MCF 10A (cell line): ENCODE measurements at regions not wholly inside any gene's neighbourhood (a gene's known extent, or its start where the extent isn't known, plus 50 kb on each side); places are given as distances from the start of the nearest gene placed in this dataset.

Experiments used
- BruUV-seq: library from RNA; stranded (reverse); fragments of 400-500 nt; replicated peaks from 2 replicates; lab custom pipeline; 2021; lab: Mats Ljungman, UMichigan
- CTCF ChIA-PET: fragments of 300-600 bp; sonication (Branson Sonifier 250); formaldehyde crosslinking; extraction: SDS; loops from one replicate; lab custom pipeline; 2021; ENCODE audit warnings: antibody characterized with exemption, inconsistent platforms; lab: Yijun Ruan, JAX
- POLR2A ChIA-PET: fragments of 300-600, 350-650 bp; sonication (Branson Sonifier 250); formaldehyde crosslinking; extraction: SDS; loops from one replicate; lab custom pipeline; 2020; ENCODE audit warnings: antibody characterized with exemption, inconsistent platforms; lab: Yijun Ruan, JAX
- DNase-seq: peaks from one replicate; pipeline ENCODE4 v3.0.0-alpha.2; 2018; ENCODE audit not compliant: unreplicated experiment
- H3K27ac Mint-ChIP-seq: one replicate; pipeline ENCODE4 v1.8.0; 2022; ENCODE audit warnings: mild to moderate bottlenecking, low read depth, mixed read lengths; ENCODE audit not compliant: unreplicated experiment
- H3K27me3 Mint-ChIP-seq: one replicate; pipeline ENCODE4 v1.8.0; 2022; ENCODE audit warnings: mixed read lengths; ENCODE audit not compliant: insufficient read depth, unreplicated experiment
- H3K36me3 Mint-ChIP-seq: one replicate; pipeline ENCODE4 v1.8.0; 2022; ENCODE audit warnings: mild to moderate bottlenecking, moderate library complexity, mixed read lengths; ENCODE audit not compliant: insufficient read depth, unreplicated experiment
- H3K4me1 Mint-ChIP-seq: one replicate; pipeline ENCODE4 v1.8.0; 2022; ENCODE audit warnings: mixed read lengths; ENCODE audit not compliant: insufficient read depth, unreplicated experiment
- H3K4me3 Mint-ChIP-seq: one replicate; pipeline ENCODE4 v1.8.0; 2022; ENCODE audit warnings: mild to moderate bottlenecking, moderate library complexity, mixed read lengths; ENCODE audit not compliant: unreplicated experiment
- H3K9me3 Mint-ChIP-seq: one replicate; pipeline ENCODE4 v1.8.0; 2022; ENCODE audit warnings: mixed read lengths; ENCODE audit not compliant: unreplicated experiment
- intact Hi-C: fragments of 100-400 bp; cut with micrococcal nuclease; formaldehyde crosslinking; loops from 2 replicates; pipeline ENCODE4 v1.14.1; 2022
- TF ChIP-seq, protein P1 (sequence below): fragments of 200-600 bp; IDR thresholded peaks from one replicate; pipeline ENCODE4 v1.8.0; 2022; ENCODE audit warnings: antibody characterized with exemption, mild to moderate bottlenecking; ENCODE audit not compliant: unreplicated experiment

DNA sequence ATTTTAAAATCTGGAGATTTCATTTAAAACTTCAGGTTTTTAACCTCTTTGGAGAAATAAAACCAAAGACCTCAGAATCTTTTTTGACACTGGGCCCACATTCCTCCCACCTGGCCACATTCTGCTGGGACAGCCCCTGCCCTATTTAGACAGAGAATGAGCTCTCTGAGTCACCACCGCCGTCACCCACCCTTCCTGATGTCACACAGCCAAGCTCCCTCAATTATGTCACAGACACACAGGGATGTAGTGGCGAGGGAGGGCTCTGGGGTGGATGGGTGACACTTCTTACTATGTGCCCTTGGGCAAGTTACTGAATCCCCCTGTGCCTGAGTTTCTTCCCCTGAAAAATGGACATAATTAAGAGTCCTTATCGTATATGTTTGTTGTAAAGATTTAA, 162.6 kb downstream of the RAB11FIP2 start:
- CTCF ChIA-PET = no interaction called here
- POLR2A ChIA-PET = no interaction called here
- no peak overlapping the region for H3K4me3 Mint-ChIP-seq

DNA sequence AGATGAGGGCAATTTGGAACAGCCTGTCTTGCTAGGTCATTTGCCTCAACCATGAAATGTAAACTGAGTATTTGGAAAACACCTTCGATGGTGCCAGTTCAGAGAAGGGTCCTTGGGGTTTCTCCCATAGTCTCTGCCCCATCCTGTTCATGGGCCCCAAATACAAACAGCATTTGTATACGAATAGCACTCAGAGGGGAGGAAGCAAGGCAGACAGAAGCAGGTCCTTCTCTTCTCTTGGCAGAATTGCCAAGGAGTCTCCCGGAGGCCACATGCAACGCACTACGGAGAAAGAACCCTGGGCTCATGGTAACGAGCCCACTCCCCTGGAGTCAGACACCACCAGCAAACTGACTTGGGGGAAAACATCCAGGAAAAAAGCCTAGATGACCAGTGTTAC, 162.1 kb downstream of the RAB11FIP2 start:
- intact Hi-C loops = no loop called here
- Mint-ChIP-seq H3K36me3 (no peaks in the 10 kb centered on the region), H3K27ac (no peak overlapping the region), H3K4me3 (no peak overlapping the region), H3K27me3 (no peaks in the 10 kb centered on the region), H3K9me3 (no peaks in the 10 kb centered on the region), H3K4me1 (peaks cover 5% of the 10 kb centered on the region)
- ChIA-PET CTCF (no interaction called here), POLR2A (no interaction called here)
- TF ChIP-seq, protein P1, sequence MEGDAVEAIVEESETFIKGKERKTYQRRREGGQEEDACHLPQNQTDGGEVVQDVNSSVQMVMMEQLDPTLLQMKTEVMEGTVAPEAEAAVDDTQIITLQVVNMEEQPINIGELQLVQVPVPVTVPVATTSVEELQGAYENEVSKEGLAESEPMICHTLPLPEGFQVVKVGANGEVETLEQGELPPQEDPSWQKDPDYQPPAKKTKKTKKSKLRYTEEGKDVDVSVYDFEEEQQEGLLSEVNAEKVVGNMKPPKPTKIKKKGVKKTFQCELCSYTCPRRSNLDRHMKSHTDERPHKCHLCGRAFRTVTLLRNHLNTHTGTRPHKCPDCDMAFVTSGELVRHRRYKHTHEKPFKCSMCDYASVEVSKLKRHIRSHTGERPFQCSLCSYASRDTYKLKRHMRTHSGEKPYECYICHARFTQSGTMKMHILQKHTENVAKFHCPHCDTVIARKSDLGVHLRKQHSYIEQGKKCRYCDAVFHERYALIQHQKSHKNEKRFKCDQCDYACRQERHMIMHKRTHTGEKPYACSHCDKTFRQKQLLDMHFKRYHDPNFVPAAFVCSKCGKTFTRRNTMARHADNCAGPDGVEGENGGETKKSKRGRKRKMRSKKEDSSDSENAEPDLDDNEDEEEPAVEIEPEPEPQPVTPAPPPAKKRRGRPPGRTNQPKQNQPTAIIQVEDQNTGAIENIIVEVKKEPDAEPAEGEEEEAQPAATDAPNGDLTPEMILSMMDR = no peak
- DNase-seq = no peak
- no TSS peak for BruUV-seq

More for the DNA sequence above, 162.6 kb downstream of the RAB11FIP2 start:
- no peak overlapping the region for H3K27ac Mint-ChIP-seq
- H3K36me3 Mint-ChIP-seq = no peaks in the 10 kb centered on the region
- H3K4me1 Mint-ChIP-seq = peaks cover 5% of the 10 kb centered on the region
- no peak for DNase-seq
- intact Hi-C loops = no loop called here
- no peaks in the 10 kb centered on the region for H3K9me3 Mint-ChIP-seq
- H3K27me3 Mint-ChIP-seq = no peaks in the 10 kb centered on the region
- TF ChIP-seq, protein P1 = no peak
- BruUV-seq = no TSS peak

DNA sequence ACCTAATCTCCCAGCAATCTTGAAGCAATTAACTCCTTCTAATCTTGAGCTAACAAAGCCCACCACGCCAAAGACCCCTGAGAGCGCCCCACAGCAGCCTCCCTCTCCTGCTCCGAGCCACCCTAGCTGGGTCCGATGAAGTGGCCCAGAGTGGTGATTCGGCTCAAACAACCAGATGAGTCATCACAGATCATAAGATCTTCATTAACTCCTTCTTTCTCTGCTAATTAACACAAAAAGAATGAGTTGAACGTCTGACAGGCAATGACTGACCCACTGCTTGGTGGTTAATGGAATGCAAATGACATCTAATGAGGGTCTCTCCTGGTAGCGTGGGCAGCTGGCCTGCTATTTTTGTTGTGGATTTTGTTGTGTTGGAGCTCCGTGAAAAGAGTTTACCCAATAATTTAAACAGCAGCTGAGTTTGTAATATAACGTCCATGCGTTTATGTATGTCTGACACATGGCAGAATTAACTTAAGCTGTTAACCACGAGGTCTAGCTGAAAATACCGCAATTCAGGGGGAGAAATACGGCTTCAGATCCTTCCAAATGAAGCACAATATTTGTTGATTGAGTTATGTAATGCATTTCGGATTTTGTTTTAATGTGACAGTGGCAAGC, 161.4 kb downstream of the RAB11FIP2 start:
- Mint-ChIP-seq H3K9me3 (no peaks in the 10 kb centered on the region), H3K27me3 (no peaks in the 10 kb centered on the region), H3K36me3 (no peaks in the 10 kb centered on the region), H3K27ac (no peak overlapping the region), H3K4me1 (peaks cover 5% of the 10 kb centered on the region), H3K4me3 (no peak overlapping the region)
- CTCF ChIA-PET = interaction anchor here (0.7 kb wide), 1 partner anchor 21 kb away, joined by 3 read pairs; no protein-coding TSS in a partner anchor
- DNase-seq = no peak
- BruUV-seq = no TSS peak
- POLR2A ChIA-PET = no interaction called here
- intact Hi-C loops = no loop called here
- TF ChIP-seq, protein P1 = no peak

DNA sequence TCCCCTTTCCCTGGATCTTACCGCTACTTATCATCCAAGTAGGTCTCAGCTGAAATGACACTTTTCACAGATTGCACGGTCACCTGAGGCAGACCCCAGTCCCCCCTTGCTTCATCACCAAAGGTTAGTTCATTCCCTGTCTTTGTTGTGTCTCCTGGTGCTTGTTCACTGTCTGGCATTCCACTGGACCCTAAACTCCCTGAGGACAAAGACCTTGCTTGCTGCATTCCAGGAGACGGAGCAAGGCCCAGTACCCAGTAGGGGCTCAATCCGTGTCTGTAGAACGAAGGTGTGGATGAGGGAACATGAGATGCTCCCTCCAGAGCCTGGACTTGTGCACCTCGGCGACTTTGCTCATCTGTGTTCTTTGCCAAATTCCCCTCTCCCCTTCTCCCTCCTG, 160.0 kb downstream of the RAB11FIP2 start:
- no peak overlapping the region for H3K4me3 Mint-ChIP-seq
- no peak overlapping the region for H3K27ac Mint-ChIP-seq
- DNase-seq = no peak
- BruUV-seq = no TSS peak
- ChIA-PET POLR2A (no interaction called here), CTCF (interaction anchor here (0.7 kb wide), 1 partner anchor 26 kb away, joined by 3 read pairs; no protein-coding TSS in a partner anchor)
- TF ChIP-seq, protein P1 = no peak
- no peaks in the 10 kb centered on the region for H3K36me3 Mint-ChIP-seq
- H3K4me1 Mint-ChIP-seq = peaks cover 5% of the 10 kb centered on the region
- no peaks in the 10 kb centered on the region for H3K9me3 Mint-ChIP-seq
- no peaks in the 10 kb centered on the region for H3K27me3 Mint-ChIP-seq
- intact Hi-C loops = no loop called here
